ENCODE measurements at regions not wholly inside any gene's neighbourhood (a gene's known extent, or its start where the extent isn't known, plus 50 kb on each side); places are given as distances from the start of the nearest gene placed in this dataset.

DNA sequence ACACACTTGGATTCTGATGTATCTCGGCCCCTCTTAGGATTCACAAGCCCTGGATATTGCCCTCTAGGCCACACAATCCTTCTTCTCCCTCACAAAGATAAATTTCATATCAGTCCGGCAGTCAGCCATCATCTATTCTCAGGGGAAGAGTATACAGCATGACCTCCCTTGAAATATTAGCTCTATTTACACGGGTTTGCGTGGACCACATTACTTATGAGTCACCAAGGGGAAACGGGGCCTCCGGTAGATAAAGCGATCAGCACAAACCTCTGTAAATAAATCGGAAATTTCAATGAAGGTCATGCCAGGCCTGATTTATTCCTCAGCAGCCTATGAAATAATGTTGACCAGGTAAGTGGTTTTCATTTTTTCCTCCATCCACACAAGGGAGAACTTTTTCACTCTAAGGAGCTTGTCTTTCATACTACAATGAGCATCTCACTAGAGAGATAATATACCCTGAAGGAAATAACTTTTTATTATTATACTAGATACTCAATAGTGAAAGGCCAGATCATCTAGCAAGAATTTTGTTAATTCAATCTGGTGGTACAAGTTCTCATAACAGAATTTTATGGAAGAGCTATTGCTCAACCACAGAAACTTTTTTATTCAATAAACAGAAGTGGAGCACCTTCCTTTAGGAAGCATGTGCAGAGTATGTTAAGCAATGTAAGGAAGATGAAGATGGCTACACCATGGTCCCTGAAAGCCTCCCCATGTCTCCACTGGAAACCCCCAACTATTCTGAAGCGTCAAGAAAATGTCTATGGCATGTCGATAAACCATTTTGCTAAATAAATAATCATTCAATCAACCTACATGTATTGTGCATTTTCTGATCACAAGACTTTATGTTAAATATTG, 125.2 kb upstream of the PIK3C3 start:
- no peak for DNase-seq

DNA sequence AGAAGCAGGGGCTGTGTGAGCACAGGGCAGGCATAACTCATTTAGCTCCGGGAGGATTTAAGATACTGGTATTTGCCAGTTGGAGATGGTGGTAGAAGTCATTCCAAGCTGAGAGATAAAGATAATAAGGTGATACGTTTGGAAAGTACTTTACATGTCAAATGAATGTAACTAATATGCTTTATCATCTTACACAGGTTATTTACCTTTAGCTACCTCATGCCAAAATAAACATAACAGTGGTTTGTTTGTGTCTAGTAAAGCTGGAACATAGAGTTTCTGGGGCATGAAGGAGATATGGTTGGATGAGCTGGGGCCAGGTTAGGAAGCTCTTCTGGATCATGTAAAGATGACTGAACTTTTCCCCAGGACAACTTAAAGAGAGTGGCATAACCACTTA, 126.9 kb upstream of the PIK3C3 start:
- DNase-seq, result no peak

DNA sequence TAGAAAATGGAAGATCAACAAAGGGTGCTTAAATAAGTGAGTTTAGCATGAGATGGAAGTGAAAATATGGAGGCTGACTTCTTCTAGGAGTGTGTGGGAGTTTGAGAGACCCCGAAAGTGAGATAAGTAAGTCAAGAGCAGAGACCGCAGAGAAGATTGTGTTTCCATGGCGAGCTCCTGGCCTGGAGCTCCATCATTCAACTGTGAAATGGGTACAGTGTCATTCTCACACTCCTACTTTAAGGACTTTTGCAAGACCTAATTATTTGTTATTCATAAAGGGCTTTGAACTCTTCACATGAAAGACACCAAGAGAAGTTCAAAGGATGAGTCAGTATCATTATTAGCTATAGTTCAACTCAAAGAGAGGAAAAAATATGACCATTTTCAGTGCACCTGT, 134.2 kb upstream of the PIK3C3 start:
- DNase-seq, result no peak

DNA sequence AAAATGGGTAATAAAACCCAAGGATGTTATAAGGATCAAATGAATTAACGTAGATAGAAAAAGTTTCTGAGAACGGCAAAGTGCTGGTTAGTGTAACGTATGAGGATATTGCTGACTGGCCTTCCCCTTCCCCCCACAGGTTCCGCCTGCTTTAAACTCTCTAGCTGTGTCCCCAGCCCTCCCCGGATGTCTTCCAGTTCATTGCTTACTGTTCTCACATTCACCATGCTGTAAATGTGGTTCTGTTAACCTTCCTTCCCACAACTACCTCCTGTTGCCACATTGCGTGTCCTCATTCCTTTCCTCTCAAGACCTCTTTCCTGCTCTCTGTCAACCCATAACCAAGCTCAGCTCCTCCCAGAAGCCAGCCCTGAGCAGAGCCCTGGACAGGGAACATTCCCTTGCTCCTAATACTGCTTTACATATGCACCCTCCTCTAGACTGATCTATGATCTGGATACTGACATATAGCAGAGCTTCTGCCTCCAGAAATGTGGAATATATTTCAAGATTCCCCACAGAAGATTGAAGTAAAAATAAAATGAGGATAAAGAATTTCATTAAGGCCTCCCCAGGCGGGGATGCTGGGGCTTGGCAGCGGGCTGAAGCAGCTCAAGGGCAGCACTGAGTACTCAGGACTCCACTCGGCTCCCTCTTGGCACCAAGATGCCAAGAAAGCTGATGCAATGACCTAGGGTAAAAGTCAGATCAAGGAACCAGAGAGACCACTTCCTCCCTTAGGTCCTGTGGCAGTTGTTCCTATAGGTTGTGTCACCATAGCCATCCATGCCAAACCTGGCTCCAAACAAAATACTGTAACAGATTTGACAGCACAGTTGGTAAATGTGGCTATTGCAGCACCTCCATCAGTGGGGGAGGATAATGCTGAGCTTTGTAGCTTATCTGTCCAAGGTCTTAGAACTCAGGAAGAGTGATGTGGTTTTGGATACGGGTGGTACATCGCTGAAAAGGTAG, 136.4 kb upstream of the PIK3C3 start:
- DNase-seq, result no peak

DNA sequence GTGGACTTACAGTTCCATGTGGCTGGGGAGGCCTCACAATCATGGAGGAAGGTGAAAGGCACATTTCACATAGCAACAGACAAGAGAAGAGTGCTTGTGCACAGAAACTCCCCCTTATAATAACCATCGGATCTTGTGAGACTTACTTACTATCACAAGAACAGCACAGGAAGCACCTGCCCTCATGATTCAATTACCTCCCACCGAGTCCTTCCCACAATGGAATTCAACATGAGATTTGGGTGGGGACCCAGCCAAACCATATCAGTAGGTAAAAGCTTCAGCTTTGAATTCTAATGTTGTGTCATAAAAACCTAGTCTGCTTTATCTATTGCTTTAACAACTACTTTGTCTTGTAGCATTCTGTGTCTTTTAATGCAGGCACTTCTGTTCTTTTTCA, 140.4 kb upstream of the PIK3C3 start:
- no peak for DNase-seq

DNA sequence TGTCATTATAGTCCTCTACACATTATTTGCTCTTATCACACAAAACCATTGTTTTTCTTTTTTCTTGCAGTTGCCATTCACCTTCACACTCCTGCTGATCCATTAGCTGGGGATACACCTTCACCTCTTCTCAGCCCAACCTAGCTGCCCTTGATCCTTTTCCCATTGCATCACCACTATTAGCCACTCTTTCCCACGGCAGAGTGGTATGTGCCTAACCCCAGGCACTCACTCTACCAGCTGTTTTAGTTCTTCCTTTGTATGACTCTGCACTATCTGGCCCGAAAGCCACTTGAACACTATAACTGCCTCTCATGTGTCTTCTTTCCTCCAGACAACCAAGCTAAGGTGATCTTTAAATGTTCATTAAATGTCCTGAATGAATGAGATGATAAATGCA, 145.4 kb upstream of the PIK3C3 start:
- DNase-seq, result no peak

DNA sequence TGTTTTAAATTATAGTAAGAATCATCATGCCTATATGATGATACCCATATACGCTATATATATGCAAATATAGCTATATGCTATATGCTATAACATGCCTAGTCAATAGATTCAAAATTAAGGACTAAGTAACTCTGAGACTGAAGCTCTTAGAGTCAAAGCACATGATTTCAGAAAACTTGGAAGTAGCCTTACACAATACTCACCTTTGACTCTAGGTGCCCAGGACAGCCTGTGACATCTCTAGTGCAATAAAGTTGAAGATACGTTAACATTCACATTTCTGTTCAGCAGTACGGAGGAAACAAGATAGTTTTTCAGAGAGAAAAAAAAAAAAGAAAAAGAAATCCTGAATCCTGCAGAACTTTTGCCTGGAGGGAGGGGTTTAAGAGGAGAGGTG, 149.7 kb upstream of the PIK3C3 start:
- DNase-seq, result no peak

DNA sequence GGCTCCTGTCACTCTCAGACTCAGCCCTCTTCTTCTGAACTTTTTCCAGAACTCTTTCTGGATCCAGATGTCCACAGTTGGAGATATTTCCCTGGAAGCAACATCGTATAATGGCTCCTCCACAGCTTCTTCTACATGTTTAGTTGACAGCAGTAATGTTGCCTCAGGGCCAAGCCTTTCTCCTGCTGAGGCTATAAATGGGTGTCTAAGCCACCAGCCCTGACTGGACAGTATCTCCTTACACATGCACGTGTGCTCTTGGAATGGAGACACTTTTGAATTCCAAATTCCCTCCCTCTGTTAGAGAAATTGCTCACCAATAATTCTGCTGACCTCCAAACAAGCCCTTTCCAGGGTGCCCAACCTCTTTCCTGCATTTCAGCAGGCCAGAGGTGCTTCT, 156.2 kb upstream of the PIK3C3 start:
- no peak for DNase-seq

DNA sequence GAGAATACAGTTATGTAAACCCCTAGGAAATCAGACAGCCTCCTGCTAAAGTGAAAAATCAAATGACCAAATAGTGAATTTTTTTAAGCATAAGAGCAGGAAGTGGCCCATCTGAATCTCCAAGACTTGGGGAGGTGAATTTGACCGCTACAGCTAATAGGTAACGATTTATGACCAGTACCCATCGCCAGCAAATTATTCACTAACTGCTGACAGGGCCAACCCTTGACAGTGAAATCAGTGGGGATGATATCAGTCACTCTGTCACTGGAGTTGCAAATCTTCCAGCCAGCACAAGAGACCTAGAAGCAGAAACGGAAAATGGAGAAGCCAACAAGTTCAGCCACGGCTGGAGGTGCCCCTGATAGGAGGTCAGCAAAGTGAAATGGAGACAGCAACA, 164.3 kb upstream of the PIK3C3 start:
- no peak for DNase-seq

DNA sequence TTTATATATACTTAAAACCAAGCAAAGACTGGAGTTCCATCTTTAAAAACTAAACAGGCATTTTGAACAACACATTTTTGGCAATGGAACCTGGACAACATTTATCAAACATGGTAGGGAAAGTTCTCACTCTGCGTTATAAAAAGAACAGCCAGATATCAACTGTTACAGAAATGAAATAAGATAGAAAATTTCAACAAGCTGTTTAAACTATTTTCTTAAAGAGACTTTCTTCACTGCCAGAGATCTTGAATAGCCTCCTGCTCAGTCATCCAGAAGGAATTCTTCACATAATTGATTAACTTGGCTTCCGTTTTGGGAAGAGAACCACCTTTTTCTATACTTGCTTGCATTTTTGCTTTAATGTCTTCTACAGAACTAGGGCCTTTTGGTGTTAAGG, 166.0 kb upstream of the PIK3C3 start:
- DNase-seq, result no peak

DNA sequence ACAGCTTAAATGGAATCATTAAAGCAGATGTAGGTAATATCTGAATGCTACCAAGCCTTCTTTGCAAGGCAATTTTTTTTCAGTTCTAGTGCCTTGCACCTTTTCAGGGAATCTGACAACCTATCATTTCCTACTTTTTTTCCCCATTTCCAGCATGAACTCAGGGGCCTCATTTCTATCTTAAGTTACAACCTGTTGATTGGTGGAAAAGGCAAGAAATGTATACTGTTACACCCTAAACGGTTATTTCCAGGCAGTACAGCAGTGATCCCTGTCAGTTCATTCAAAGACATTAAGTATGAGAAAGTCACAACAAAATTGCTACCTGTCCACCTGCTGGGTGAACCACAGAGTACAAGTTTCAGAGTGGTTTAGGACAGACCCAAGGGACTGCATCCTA, 171.2 kb upstream of the PIK3C3 start:
- DNase-seq, result no peak

DNA sequence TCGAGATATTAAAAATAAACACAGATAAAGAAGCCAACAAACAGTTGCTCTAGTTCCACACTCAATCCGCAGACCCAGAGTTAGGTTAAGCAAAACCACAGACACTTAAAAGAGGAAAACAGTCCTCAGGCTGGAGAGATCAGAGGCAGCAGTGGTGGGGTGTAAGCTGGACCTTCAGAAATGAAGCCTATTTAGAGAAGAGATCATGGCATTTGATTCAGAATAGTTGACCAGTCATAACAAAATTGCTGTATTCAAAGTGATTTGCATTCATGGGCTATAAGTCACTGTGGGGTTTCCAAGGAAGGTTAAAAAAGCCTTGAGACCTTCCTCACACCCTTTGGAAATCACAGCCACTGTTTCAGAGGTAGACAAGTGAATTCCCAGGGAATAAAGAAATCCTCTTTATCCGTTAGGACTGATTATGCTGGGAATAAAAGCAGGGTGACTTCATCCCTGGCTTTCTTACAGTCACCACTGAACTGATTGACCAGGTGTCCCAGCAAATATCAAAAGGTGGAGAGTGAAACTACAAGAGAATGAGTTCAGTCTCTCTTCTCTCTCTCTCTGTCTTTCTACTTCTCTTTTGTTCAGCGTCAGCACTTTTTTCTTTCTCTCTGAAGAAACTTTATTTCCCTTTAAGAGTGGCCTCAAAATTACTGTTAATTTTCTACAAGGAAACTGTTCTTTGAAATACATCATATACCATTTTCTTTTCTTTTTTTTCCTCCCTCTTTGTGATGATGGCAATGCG, 171.8 kb upstream of the PIK3C3 start:
- DNase-seq, result no peak

DNA sequence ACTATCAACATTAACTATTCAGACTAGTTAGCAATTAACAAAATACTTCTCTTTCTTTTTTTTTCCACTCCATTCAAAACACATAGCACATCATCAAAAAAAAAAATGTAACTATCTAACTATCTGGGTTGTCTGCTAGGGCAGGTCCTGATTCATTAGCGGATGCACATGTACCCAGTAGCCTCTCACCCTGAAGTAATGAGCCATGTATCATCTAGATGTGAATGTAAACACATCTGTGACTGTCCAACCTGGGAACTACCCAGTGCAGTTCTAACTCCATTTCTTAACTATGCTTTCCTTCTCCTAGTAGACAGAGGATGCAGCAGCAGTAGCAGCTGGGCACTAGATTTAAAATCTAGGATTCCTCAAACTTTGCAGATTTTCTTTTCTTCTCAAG, 183.1 kb upstream of the PIK3C3 start:
- DNase-seq, result no peak

DNA sequence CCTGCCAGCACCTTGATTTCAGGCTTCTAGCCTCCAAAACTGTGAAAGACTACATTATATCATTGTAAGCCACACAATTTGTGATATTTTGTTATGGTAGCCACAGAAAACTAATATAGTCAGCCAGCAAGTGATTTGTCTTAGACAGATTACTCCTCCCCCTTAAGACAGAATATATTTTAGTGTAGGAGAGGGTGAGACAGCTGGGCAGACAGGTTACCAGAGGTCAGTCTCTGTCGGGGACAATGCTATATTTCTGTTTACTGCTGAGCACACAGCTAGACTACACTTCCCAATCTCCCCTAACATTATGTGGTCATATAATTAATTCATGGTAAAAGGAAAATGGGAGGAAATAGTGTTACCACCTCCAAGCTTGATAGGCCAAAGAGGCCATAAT, 185.8 kb upstream of the PIK3C3 start:
- no peak for DNase-seq

DNA sequence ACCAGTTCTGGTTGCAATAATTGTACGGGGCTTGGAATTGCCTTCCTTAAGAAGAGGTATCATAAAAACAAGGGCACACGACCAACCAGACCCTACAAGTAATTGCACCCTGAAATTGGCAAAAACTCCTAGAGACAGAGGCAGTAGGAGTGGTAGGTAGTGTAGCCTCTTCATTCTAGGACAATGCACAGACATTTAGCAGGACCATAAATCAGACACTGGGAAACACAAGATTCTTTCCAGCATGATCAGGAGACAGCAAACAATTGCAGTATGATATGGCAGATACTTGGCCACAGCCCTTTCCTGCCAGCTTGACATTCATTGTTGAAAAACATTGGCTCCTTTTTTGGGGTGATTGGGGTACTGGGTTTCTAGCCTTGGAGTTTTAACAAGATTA, 186.6 kb upstream of the PIK3C3 start:
- no peak for DNase-seq

DNA sequence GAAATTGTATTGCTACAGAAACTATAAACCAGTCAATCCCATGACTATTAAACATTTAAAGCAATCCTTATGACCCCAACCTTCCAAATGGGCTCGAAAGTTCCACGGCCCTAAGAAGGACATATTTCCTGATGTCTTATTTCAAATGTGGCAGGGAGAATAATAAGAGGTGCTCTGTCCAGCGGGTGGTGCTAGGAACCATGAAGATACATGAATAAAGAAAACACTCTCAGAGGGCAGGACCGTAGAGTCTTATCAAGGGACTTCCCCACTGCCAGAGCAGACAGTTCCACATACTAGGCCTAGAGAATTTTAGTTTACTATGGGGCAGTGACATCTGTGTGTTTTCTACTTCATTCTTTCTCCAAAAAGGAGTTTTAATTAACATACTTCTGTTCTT, 187.1 kb upstream of the PIK3C3 start:
- no peak for DNase-seq

DNA sequence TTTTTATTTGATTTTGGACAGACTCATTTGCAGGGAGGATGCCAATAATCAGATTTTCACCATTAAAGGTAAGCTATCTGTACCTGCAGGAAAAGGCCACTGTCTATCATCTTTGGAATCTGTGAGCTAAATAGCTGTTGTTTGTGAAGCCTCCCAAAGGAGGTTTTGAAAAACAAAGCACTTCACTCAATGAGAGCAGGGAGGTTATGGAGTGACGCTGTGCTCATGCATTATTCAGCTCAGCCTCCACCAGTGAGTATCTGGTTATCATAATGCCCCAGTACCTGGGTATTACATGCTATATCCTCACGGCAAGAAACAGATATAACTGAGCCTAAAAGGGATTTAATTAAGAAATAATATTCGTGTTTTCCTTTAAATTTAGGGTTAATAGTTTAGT, 189.6 kb upstream of the PIK3C3 start:
- no peak for DNase-seq

DNA sequence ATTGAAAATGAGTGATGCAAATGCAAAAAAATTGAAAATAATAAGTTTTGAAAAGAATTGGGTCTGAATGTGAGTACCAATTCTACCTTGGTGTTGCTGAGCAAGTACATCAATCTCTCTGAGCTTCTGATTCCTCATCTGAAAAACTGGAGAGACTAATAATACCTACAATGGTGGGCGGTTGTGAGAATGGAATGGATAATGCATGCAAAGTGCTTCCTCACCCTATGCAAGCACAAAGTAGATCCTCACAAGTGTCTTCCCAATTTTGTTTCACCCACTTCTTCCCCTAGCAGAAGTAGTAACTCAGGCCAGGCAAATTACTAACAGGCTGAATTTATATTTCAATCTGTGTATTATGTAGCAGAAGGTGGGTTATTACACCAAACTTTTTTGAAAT, 191.7 kb upstream of the PIK3C3 start:
- DNase-seq, result no peak

DNA sequence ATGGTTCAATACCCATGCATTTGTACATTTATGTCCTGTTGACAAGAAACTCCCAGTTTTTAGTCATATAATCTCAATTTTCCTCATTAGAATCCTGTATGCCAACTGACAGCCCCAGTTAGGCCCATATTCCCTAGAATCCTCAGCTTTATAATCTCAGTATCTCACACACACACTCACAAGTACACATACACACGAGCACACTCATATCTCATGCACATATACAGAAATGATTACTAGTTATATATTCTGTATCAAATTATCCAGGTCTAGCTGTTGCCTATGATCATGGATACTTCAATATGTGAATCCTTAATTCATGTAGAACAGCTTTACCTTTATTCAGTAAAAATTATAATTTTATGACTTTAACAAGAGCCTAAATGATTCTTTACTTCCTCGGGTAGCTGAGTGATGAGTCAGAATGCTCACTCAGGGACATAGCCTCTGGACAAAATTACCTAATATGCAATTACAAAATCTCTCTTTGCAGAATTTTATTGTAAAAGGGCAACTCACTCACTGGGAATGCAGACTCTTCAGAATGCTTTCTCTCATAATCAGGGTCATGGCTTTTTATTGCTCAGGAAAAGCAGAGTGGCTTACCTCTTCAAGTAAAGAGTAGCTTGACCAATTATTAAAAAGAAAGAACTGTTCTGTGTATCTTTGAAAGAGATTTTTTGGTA, 193.6 kb upstream of the PIK3C3 start:
- DNase-seq, result no peak

DNA sequence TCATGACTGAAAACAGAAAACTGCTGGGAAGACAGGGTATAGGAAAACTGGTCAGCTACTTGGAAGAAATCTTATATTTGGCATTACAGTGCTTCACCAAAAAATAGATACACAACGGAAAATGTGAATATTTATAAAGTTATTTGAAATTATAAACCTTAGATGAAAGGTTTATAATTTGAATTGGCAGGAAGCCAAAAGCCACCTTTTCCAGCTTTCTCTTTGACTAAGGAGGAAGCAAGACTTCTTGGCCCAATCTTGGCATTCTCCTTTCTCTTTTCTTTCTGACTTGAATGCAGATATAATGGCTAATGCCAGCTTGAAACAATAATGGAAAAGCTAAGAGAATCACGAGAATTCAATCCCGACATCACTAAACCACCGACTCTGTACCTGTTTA, 196.5 kb upstream of the PIK3C3 start:
- no peak for DNase-seq

DNA sequence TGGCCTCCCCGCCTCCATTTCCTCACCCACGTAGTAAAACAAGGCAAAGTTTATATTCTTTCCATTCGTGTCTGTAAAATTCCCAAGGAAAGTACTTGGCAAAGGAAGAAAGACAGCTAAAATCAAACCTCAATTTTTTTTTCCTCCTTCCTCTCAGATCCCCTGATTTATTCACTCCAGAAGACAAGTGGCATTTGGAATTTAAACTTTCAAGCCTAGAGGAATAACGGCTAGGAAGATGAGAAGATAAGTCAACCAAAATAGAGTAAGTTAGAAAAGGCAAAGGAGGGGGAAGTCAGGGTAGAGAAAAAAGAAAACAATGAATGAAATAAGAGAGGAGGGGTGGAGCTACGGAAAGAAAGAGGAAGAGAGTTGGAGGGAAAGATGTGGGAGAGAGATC, 198.9 kb upstream of the PIK3C3 start:
- DNase-seq, result no peak

DNA sequence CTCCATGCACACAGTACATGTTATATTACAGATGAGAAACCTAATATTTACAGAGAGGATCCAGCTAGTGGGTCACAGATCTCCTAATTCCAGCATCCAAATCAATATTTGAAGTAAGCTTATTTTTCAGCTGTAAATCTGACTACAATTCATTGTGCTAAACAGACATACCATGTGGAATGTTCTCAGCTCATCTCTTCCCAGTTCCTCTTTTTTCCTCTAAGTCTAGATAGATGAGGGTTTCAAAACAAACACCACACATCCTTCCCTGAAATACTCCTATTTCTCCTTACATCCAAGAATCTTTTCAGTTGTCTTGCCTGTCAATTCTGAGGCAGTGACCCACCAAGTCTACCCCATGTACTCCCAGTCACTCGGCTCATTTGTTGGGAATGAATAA, 200.7 kb upstream of the PIK3C3 start:
- no peak for DNase-seq

DNA sequence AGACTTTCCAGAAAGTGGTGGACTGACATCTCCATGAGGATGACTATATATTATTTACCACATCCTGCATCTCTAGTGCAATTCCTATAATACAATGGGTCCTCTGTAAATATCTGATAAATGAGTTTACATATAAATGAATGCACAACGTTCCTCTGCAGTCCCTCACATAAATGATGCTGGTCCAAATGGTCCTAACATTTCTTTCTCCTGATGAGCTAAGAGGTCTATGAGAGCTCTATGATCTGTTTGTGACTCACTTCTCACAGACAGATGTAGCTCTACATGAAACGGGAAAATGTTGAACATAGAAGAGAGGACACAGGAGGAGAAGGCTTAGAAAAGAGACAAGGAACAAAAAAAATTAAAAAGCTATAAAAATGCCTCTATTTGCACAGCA, 201.2 kb upstream of the PIK3C3 start:
- DNase-seq, result no peak
